ENCODE measurements at regions not wholly inside any gene's neighbourhood (a gene's known extent, or its start where the extent isn't known, plus 50 kb on each side); places are given as distances from the start of the nearest gene placed in this dataset.

DNA sequence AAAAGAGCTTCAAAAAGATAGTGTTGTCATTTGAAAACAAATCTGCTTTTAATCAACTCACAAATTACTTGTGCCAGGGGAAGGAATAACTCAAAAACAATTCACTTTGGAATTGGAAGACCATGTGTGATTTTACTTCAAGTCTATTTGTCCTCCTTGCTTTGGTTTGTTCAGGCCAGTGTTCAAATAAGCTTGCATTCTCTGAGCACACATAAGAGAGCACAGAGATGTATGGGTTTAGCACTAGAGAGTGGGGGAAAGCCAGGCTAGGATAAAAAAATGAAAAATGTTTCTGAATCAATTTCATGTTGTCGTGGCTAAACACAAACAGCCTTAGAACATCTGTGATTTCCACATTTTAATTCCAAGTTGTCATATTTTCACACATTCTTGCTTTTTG lies 325.7 kb upstream of the LYPLAL1 start:
- ChIA-PET CTCF (interaction anchor here (2.1 kb wide), 1 partner anchor 9 kb away, joined by 5 read pairs; no protein-coding TSS in a partner anchor), POLR2A (no interaction called here)

DNA sequence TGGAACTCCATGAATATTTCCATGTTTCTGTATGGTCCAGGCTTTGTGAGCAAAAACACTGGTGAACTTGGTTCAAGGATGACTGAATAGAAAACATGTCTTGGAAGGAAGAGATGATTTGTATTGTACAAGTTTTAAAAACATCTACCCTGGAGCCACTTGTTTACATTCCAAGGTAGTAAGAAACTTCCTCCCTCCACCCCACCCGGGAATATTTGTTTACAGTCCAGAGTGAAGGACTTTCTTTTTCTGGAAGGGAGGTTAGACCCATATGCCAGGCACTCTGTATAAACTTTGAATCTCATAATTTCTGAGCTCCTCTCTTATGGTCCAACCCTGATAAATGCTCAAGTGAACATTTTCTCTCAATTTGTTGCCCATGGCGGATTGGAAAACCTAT lies 323.3 kb upstream of the LYPLAL1 start:
- no peak for DNase-seq (ENCODE audit: extremely low spot score)
- ChIA-PET CTCF (no interaction called here), POLR2A (no interaction called here)
- no peak for TF ChIP-seq CTCF (IDR thresholded peaks at IDR 0.05; ENCODE audit: control extremely low read depth, extremely low read depth, low read depth, missing control alignments)

More for the DNA sequence above, 325.7 kb upstream of the LYPLAL1 start:
- TF ChIP-seq CTCF (IDR thresholded peaks at IDR 0.05; ENCODE audit: control extremely low read depth, extremely low read depth, low read depth, missing control alignments), result no peak
- no peak for DNase-seq (ENCODE audit: extremely low spot score)

- ChIA-PET POLR2A (no interaction called here), CTCF (no interaction called here)
- no peak for TF ChIP-seq CTCF (IDR thresholded peaks at IDR 0.05; ENCODE audit: control extremely low read depth, extremely low read depth, low read depth, missing control alignments)
- no peak for DNase-seq (ENCODE audit: extremely low spot score)
Observed at GRCh38 chr1:218851586-218851985, 322.1 kb upstream of the LYPLAL1 start.

DNA sequence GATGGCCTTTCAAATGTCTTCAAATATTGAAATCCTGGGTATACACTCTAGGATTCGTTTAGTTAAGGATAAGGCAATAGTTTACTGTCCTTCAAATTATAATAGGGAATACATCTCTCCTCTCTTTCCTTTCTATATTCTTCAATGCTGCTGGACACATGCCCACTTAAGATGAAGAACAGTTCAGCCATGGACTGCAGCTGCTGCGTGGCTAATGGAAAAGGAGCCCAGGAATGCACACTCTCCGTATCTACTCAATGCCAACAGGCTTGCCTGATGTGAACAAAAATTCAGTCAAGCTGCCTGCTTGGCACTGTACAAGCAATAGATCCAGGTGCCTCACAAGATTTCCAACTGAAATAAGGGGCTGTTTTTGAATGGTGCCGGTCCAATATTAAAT lies 321.2 kb upstream of the LYPLAL1 start:
- DNase-seq (ENCODE audit: extremely low spot score), result no peak
- ChIA-PET CTCF (no interaction called here), POLR2A (no interaction called here)
- no peak for TF ChIP-seq CTCF (IDR thresholded peaks at IDR 0.05; ENCODE audit: control extremely low read depth, extremely low read depth, low read depth, missing control alignments)

GRCh38 chr1:218863987-218864386 lies 309.7 kb upstream of the LYPLAL1 start:
- TF ChIP-seq CTCF (IDR thresholded peaks at IDR 0.05; ENCODE audit: control extremely low read depth, extremely low read depth, low read depth, missing control alignments), result no peak
- POLR2A ChIA-PET, result no interaction called here
- CTCF ChIA-PET, result no interaction called here
- no peak for DNase-seq (ENCODE audit: extremely low spot score)

DNA sequence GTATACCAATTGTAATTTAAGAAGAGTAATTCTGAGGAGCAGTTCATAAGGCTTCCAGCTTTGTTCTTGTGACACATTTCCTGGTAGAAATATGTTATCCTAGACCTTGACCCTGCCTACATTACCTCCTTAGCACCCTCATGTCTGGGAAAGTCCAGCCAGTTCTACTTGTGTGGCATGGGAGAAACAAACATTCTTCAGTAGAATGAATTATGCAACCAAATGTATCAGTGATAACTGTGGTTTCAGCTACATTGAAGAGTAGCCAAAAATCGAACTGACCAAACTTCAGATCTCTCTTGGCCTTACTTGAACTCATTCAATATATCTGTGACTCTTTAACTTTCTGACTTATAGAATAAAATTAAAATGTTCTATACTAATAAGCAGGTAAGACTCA lies 308.1 kb upstream of the LYPLAL1 start:
- no peak for TF ChIP-seq CTCF (IDR thresholded peaks at IDR 0.05; ENCODE audit: control extremely low read depth, extremely low read depth, low read depth, missing control alignments)
- DNase-seq (ENCODE audit: extremely low spot score), result no peak
- CTCF ChIA-PET, result interaction anchor here (1.2 kb wide), 1 partner anchor 9 kb away, joined by 3 read pairs; no protein-coding TSS in a partner anchor
- POLR2A ChIA-PET, result no interaction called here

DNA sequence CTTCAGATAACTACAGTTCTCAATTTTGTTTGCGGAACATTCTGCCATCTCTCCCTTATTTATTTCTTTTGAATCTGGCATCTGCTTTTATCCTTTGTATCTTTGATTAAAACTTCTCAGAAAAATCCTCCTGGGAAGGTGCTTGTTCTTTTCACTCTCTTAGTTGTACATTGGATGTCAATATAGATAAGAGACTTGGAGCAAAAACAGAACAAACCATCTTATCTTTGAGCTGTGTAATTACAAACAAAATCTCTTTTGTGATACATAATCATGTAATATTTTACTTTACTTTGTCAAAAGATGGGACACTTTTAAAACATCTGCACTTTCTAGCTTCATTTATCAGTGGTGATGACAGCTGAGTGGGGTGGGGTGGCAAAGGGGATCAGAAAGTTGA lies 307.2 kb upstream of the LYPLAL1 start:
- CTCF ChIA-PET, result no interaction called here
- TF ChIP-seq CTCF (IDR thresholded peaks at IDR 0.05; ENCODE audit: control extremely low read depth, extremely low read depth, low read depth, missing control alignments), result no peak
- POLR2A ChIA-PET, result no interaction called here
- DNase-seq (ENCODE audit: extremely low spot score), result no peak

Measured in GM10248 (cell line).